ENCODE measurements at regions not wholly inside any gene's neighbourhood (a gene's known extent, or its start where the extent isn't known, plus 50 kb on each side); places are given as distances from the start of the nearest gene placed in this dataset.

GRCh38 chr4:135372131-135372530 lies 1170.5 kb upstream of the PABPC4L start:
- no peaks in the 10 kb centered on the region for H4K20me1 ChIP-seq (ENCODE audit: insufficient read depth, poor library complexity, severe bottlenecking)
- no peaks in the 10 kb centered on the region for H3K9me2 ChIP-seq (replicated peaks; ENCODE audit: insufficient read depth)
- H3K4me1 ChIP-seq (ENCODE audit: insufficient read depth): no peaks in the 10 kb centered on the region
- no peak for DNase-seq (ENCODE audit: low spot score)
- no peaks in the 10 kb centered on the region for H3K27me3 ChIP-seq
- 93% methylated on average over 12 of the region's 13 CpGs for WGBS (ENCODE audit: low lambda C conversion rate, missing lambda C conversion rate)
- no peak overlapping the region for H3K4me3 ChIP-seq
- no peak overlapping the region for H3K27ac ChIP-seq
- no peaks in the 10 kb centered on the region for H3K9me3 ChIP-seq (ENCODE audit: low read depth)
- H3K36me3 ChIP-seq (replicated peaks; ENCODE audit: insufficient read depth, low read depth): no peaks in the 10 kb centered on the region
- TF ChIP-seq CTCF (IDR thresholded peaks at IDR 0.05; ENCODE audit: poor library complexity) (no peak), EZH2 (IDR thresholded peaks at IDR 0.05; ENCODE audit: borderline replicate concordance) (no peak), EZH2phosphoT487 (IDR thresholded peaks at IDR 0.05; ENCODE audit: low read depth, severe bottlenecking, unreplicated experiment) (no peak)
- H2AFZ ChIP-seq: no peak overlapping the region
- H3K4me2 ChIP-seq: no peak overlapping the region
- no peaks in the 10 kb centered on the region for H3K79me2 ChIP-seq

GRCh38 chr4:135371137-135371536 lies 1169.5 kb upstream of the PABPC4L start:
- Histone ChIP-seq H3K27ac (no peak overlapping the region), H3K9me2 (replicated peaks; ENCODE audit: insufficient read depth) (no peaks in the 10 kb centered on the region), H3K79me2 (no peaks in the 10 kb centered on the region), H3K36me3 (replicated peaks; ENCODE audit: insufficient read depth, low read depth) (no peaks in the 10 kb centered on the region), H4K20me1 (ENCODE audit: insufficient read depth, poor library complexity, severe bottlenecking) (no peaks in the 10 kb centered on the region), H3K4me1 (ENCODE audit: insufficient read depth) (no peaks in the 10 kb centered on the region), H3K9me3 (ENCODE audit: low read depth) (no peaks in the 10 kb centered on the region), H3K4me2 (no peak overlapping the region), H3K27me3 (no peaks in the 10 kb centered on the region), H2AFZ (no peak overlapping the region), H3K4me3 (no peak overlapping the region)
- WGBS (ENCODE audit: low lambda C conversion rate, missing lambda C conversion rate): 86% methylated on average over 4 of the region's 4 CpGs
- no peak for DNase-seq (ENCODE audit: low spot score)
- TF ChIP-seq EZH2 (IDR thresholded peaks at IDR 0.05; ENCODE audit: borderline replicate concordance) (no peak), EZH2phosphoT487 (IDR thresholded peaks at IDR 0.05; ENCODE audit: low read depth, severe bottlenecking, unreplicated experiment) (no peak), CTCF (IDR thresholded peaks at IDR 0.05; ENCODE audit: poor library complexity) (no peak)

- no peaks in the 10 kb centered on the region for H3K79me2 ChIP-seq
- no peak overlapping the region for H3K4me2 ChIP-seq
- H3K4me3 ChIP-seq: no peak overlapping the region
- no peak for TF ChIP-seq CTCF (IDR thresholded peaks at IDR 0.05; ENCODE audit: poor library complexity)
- TF ChIP-seq EZH2phosphoT487 (IDR thresholded peaks at IDR 0.05; ENCODE audit: low read depth, severe bottlenecking, unreplicated experiment): no peak
- TF ChIP-seq EZH2 (IDR thresholded peaks at IDR 0.05; ENCODE audit: borderline replicate concordance): no peak
- WGBS (ENCODE audit: low lambda C conversion rate, missing lambda C conversion rate): 68% methylated on average over 3 of the region's 3 CpGs
- H3K9me3 ChIP-seq (ENCODE audit: low read depth): no peaks in the 10 kb centered on the region
- no peaks in the 10 kb centered on the region for H3K4me1 ChIP-seq (ENCODE audit: insufficient read depth)
- no peak for DNase-seq (ENCODE audit: low spot score)
- H3K27me3 ChIP-seq: no peaks in the 10 kb centered on the region
- H3K36me3 ChIP-seq (replicated peaks; ENCODE audit: insufficient read depth, low read depth): no peaks in the 10 kb centered on the region
- H3K27ac ChIP-seq: no peak overlapping the region
- H2AFZ ChIP-seq: no peak overlapping the region
- H3K9me2 ChIP-seq (replicated peaks; ENCODE audit: insufficient read depth): no peaks in the 10 kb centered on the region
- H4K20me1 ChIP-seq (ENCODE audit: insufficient read depth, poor library complexity, severe bottlenecking): no peaks in the 10 kb centered on the region
Observed at GRCh38 chr4:135368831-135369230, 1167.2 kb upstream of the PABPC4L start.

- Histone ChIP-seq H3K79me2 (no peaks in the 10 kb centered on the region), H3K9me3 (ENCODE audit: low read depth) (no peaks in the 10 kb centered on the region), H3K4me2 (no peak overlapping the region), H3K4me3 (no peak overlapping the region), H3K36me3 (replicated peaks; ENCODE audit: insufficient read depth, low read depth) (no peaks in the 10 kb centered on the region), H3K4me1 (ENCODE audit: insufficient read depth) (no peaks in the 10 kb centered on the region), H3K27ac (no peak overlapping the region), H4K20me1 (ENCODE audit: insufficient read depth, poor library complexity, severe bottlenecking) (no peaks in the 10 kb centered on the region), H2AFZ (no peak overlapping the region), H3K9me2 (replicated peaks; ENCODE audit: insufficient read depth) (no peaks in the 10 kb centered on the region), H3K27me3 (no peaks in the 10 kb centered on the region)
- WGBS (ENCODE audit: low lambda C conversion rate, missing lambda C conversion rate): 89% methylated on average over 1 of the region's 1 CpG
- TF ChIP-seq EZH2phosphoT487 (IDR thresholded peaks at IDR 0.05; ENCODE audit: low read depth, severe bottlenecking, unreplicated experiment) (no peak), EZH2 (IDR thresholded peaks at IDR 0.05; ENCODE audit: borderline replicate concordance) (no peak), CTCF (IDR thresholded peaks at IDR 0.05; ENCODE audit: poor library complexity) (no peak)
- DNase-seq (ENCODE audit: low spot score): no peak
Observed at GRCh38 chr4:135365065-135365464, 1163.5 kb upstream of the PABPC4L start.
